IgD-negative memory B cell (primary cell): ENCODE measurements at regions not wholly inside any gene's neighbourhood (a gene's known extent, or its start where the extent isn't known, plus 50 kb on each side); places are given as distances from the start of the nearest gene placed in this dataset.

Experiments used
- H3K27ac Mint-ChIP-seq, 3 donors: one replicate each; pipeline ENCODE4 v1.8.0; 2020 to 2022; ENCODE audit warnings: mild to moderate bottlenecking in 3 of 3, mixed read lengths in 3 of 3, moderate library complexity in 1 of 3
- H3K27me3 Mint-ChIP-seq: one replicate; pipeline ENCODE4 v1.8.0; 2021; ENCODE audit warnings: mixed read lengths
- H3K36me3 Mint-ChIP-seq: one replicate; pipeline ENCODE4 v1.8.0; 2020; ENCODE audit warnings: mild to moderate bottlenecking, mixed read lengths
- H3K4me1 Mint-ChIP-seq, 3 donors: one replicate each; pipeline ENCODE4 v1.8.0; 2020 to 2022; ENCODE audit warnings: mixed read lengths in 3 of 3, mild to moderate bottlenecking in 1 of 3
- H3K4me3 Mint-ChIP-seq, 4 donors: one replicate each; pipeline ENCODE4 v1.8.0; 2020 to 2022; ENCODE audit warnings: mild to moderate bottlenecking in 4 of 4, mixed read lengths in 4 of 4, moderate library complexity in 3 of 4
- H3K9me3 Mint-ChIP-seq, 3 donors: one replicate each; pipeline ENCODE4 v1.8.0; 2020 to 2021; ENCODE audit warnings: mixed read lengths in 3 of 3, mild to moderate bottlenecking in 1 of 3

- Mint-ChIP-seq H3K4me1 (no peaks in the 10 kb centered on the region), H3K27ac (no peak overlapping the region), H3K9me3 (peaks cover 0 to 11% (median 9%) of the 10 kb centered on the region in 3 donors), H3K36me3 (no peaks in the 10 kb centered on the region), H3K27me3 (no peaks in the 10 kb centered on the region), H3K4me3 (no peak overlapping the region)
Observed at GRCh38 chr3:80465746-80466145, 697.9 kb upstream of the ROBO1 start.

- no peak overlapping the region for H3K4me3 Mint-ChIP-seq
- no peaks in the 10 kb centered on the region for H3K27me3 Mint-ChIP-seq
- H3K4me1 Mint-ChIP-seq: no peaks in the 10 kb centered on the region
- peaks cover 0 to 11% (median 0%) of the 10 kb centered on the region in 3 donors for H3K9me3 Mint-ChIP-seq
- H3K27ac Mint-ChIP-seq: no peak overlapping the region
- no peaks in the 10 kb centered on the region for H3K36me3 Mint-ChIP-seq
Observed at GRCh38 chr3:80451393-80451792, 683.6 kb upstream of the ROBO1 start.

GRCh38 chr3:80445641-80446040 is 677.8 kb upstream of the ROBO1 start:
- Mint-ChIP-seq H3K27ac (no peak overlapping the region), H3K36me3 (no peaks in the 10 kb centered on the region), H3K9me3 (peaks cover 0 to 16% (median 4%) of the 10 kb centered on the region in 3 donors), H3K27me3 (no peaks in the 10 kb centered on the region), H3K4me1 (no peaks in the 10 kb centered on the region), H3K4me3 (no peak overlapping the region)

- no peaks in the 10 kb centered on the region for H3K27me3 Mint-ChIP-seq
- H3K4me1 Mint-ChIP-seq: no peaks in the 10 kb centered on the region
- H3K4me3 Mint-ChIP-seq: no peak overlapping the region
- H3K36me3 Mint-ChIP-seq: no peaks in the 10 kb centered on the region
- H3K27ac Mint-ChIP-seq: no peak overlapping the region
- H3K9me3 Mint-ChIP-seq: peaks cover 0 to 16% (median 4%) of the 10 kb centered on the region in 3 donors
Observed at GRCh38 chr3:80445053-80445452, 677.3 kb upstream of the ROBO1 start.

- H3K4me3 Mint-ChIP-seq: no peak overlapping the region
- H3K36me3 Mint-ChIP-seq: no peaks in the 10 kb centered on the region
- no peaks in the 10 kb centered on the region for H3K27me3 Mint-ChIP-seq
- H3K9me3 Mint-ChIP-seq: peaks cover 0 to 3% (median 0%) of the 10 kb centered on the region in 3 donors
- H3K27ac Mint-ChIP-seq: no peak overlapping the region
- H3K4me1 Mint-ChIP-seq: no peaks in the 10 kb centered on the region
Observed at GRCh38 chr3:80439490-80439889, 671.7 kb upstream of the ROBO1 start.

GRCh38 chr3:80434366-80434765 is 666.6 kb upstream of the ROBO1 start:
- no peaks in the 10 kb centered on the region for H3K27me3 Mint-ChIP-seq
- no peak overlapping the region for H3K27ac Mint-ChIP-seq
- H3K4me1 Mint-ChIP-seq: no peaks in the 10 kb centered on the region
- H3K36me3 Mint-ChIP-seq: no peaks in the 10 kb centered on the region
- no peak overlapping the region for H3K4me3 Mint-ChIP-seq
- H3K9me3 Mint-ChIP-seq: peaks cover 2 to 10% (median 5%) of the 10 kb centered on the region in 3 donors

GRCh38 chr3:80424951-80425350 is 657.2 kb upstream of the ROBO1 start:
- peaks cover 0 to 16% (median 9%) of the 10 kb centered on the region in 3 donors for H3K9me3 Mint-ChIP-seq
- H3K27ac Mint-ChIP-seq: no peak overlapping the region
- H3K27me3 Mint-ChIP-seq: no peaks in the 10 kb centered on the region
- no peak overlapping the region for H3K4me3 Mint-ChIP-seq
- H3K36me3 Mint-ChIP-seq: no peaks in the 10 kb centered on the region
- H3K4me1 Mint-ChIP-seq: no peaks in the 10 kb centered on the region

GRCh38 chr3:80408030-80408721 is 640.4 kb upstream of the ROBO1 start:
- Mint-ChIP-seq H3K4me3 (no peak overlapping the region), H3K27me3 (no peaks in the 10 kb centered on the region), H3K9me3 (peaks cover 2 to 9% (median 4%) of the 10 kb centered on the region in 3 donors), H3K36me3 (no peaks in the 10 kb centered on the region), H3K27ac (no peak overlapping the region), H3K4me1 (no peaks in the 10 kb centered on the region)

- Mint-ChIP-seq H3K27ac (no peak overlapping the region), H3K27me3 (no peaks in the 10 kb centered on the region), H3K36me3 (no peaks in the 10 kb centered on the region), H3K4me3 (no peak overlapping the region), H3K9me3 (peaks cover 2 to 8% (median 4%) of the 10 kb centered on the region in 3 donors), H3K4me1 (no peaks in the 10 kb centered on the region)
Observed at GRCh38 chr3:80405618-80406017, 637.8 kb upstream of the ROBO1 start.

- Mint-ChIP-seq H3K27me3 (no peaks in the 10 kb centered on the region), H3K36me3 (no peaks in the 10 kb centered on the region), H3K9me3 (peaks cover 0 to 5% (median 2%) of the 10 kb centered on the region in 3 donors)
Observed at GRCh38 chr3:80395023-80395422, 627.2 kb upstream of the ROBO1 start.

GRCh38 chr3:80391573-80391972 is 623.8 kb upstream of the ROBO1 start:
- H3K36me3 Mint-ChIP-seq: no peaks in the 10 kb centered on the region
- H3K27ac Mint-ChIP-seq: no peak overlapping the region
- H3K27me3 Mint-ChIP-seq: no peaks in the 10 kb centered on the region
- no peak overlapping the region for H3K4me3 Mint-ChIP-seq
- peaks cover 0 to 2% (median 0%) of the 10 kb centered on the region in 3 donors for H3K4me1 Mint-ChIP-seq
- peaks cover 0 to 2% (median 0%) of the 10 kb centered on the region in 3 donors for H3K9me3 Mint-ChIP-seq

More at GRCh38 chr3:80395023-80395422, 627.2 kb upstream of the ROBO1 start:
- H3K4me1 Mint-ChIP-seq: peaks cover 0 to 2% (median 0%) of the 10 kb centered on the region in 3 donors
- no peak overlapping the region for H3K4me3 Mint-ChIP-seq
- H3K27ac Mint-ChIP-seq: no peak overlapping the region

- H3K9me3 Mint-ChIP-seq: peaks cover 0 to 9% (median 5%) of the 10 kb centered on the region in 3 donors
- no peaks in the 10 kb centered on the region for H3K4me1 Mint-ChIP-seq
- H3K36me3 Mint-ChIP-seq: no peaks in the 10 kb centered on the region
- H3K27ac Mint-ChIP-seq: no peak overlapping the region
- H3K4me3 Mint-ChIP-seq: no peak overlapping the region
- no peaks in the 10 kb centered on the region for H3K27me3 Mint-ChIP-seq
Observed at GRCh38 chr3:80384811-80385210, 617.0 kb upstream of the ROBO1 start.

GRCh38 chr3:80374423-80374822 is 606.6 kb upstream of the ROBO1 start:
- no peaks in the 10 kb centered on the region for H3K27me3 Mint-ChIP-seq

GRCh38 chr3:80368616-80369015 is 600.8 kb upstream of the ROBO1 start:
- no peak overlapping the region for H3K4me3 Mint-ChIP-seq
- H3K27me3 Mint-ChIP-seq: no peaks in the 10 kb centered on the region
- H3K27ac Mint-ChIP-seq: no peak overlapping the region
- peaks cover 0 to 17% (median 4%) of the 10 kb centered on the region in 3 donors for H3K9me3 Mint-ChIP-seq
- H3K4me1 Mint-ChIP-seq: no peaks in the 10 kb centered on the region
- H3K36me3 Mint-ChIP-seq: peaks cover 2% of the 10 kb centered on the region

More at GRCh38 chr3:80374423-80374822, 606.6 kb upstream of the ROBO1 start:
- H3K36me3 Mint-ChIP-seq: peaks cover 2% of the 10 kb centered on the region
- no peaks in the 10 kb centered on the region for H3K4me1 Mint-ChIP-seq
- H3K27ac Mint-ChIP-seq: no peak overlapping the region
- H3K4me3 Mint-ChIP-seq: no peak overlapping the region
- H3K9me3 Mint-ChIP-seq: peaks cover 4 to 19% (median 4%) of the 10 kb centered on the region in 3 donors

- Mint-ChIP-seq H3K4me1 (no peaks in the 10 kb centered on the region), H3K27ac (no peak overlapping the region), H3K9me3 (peaks cover 0 to 13% (median under 1%) of the 10 kb centered on the region in 3 donors), H3K27me3 (no peaks in the 10 kb centered on the region), H3K4me3 (no peak overlapping the region), H3K36me3 (peaks cover 2% of the 10 kb centered on the region)
Observed at GRCh38 chr3:80366808-80367548, 599.2 kb upstream of the ROBO1 start.
